ENCODE measurements at regions not wholly inside any gene's neighbourhood (a gene's known extent, or its start where the extent isn't known, plus 50 kb on each side); places are given as distances from the start of the nearest gene placed in this dataset.

DNA sequence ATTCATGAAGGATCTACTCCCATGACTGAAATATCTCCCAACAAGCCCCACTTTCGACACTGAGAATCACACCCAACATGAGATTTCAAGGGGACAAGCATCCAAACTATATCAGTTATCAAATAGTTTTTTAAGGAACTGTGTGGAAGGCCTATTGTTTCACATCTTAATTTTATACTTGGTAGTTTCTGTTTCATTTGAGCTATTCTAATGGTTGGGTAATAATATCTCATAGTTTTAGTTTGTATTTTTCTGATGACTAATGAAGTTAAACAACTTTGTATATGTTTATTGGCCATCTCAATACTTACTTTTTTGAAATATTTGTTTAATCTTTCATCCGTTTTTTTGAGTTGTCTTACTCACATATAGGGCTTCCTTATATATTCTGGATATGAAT is 135.0 kb downstream of the SCG2 start:
- DNase-seq (ENCODE audit: low read depth), result no peak
- POLR2A ChIA-PET, result no interaction called here
- TF ChIP-seq, protein P1, sequence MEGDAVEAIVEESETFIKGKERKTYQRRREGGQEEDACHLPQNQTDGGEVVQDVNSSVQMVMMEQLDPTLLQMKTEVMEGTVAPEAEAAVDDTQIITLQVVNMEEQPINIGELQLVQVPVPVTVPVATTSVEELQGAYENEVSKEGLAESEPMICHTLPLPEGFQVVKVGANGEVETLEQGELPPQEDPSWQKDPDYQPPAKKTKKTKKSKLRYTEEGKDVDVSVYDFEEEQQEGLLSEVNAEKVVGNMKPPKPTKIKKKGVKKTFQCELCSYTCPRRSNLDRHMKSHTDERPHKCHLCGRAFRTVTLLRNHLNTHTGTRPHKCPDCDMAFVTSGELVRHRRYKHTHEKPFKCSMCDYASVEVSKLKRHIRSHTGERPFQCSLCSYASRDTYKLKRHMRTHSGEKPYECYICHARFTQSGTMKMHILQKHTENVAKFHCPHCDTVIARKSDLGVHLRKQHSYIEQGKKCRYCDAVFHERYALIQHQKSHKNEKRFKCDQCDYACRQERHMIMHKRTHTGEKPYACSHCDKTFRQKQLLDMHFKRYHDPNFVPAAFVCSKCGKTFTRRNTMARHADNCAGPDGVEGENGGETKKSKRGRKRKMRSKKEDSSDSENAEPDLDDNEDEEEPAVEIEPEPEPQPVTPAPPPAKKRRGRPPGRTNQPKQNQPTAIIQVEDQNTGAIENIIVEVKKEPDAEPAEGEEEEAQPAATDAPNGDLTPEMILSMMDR (IDR thresholded peaks at IDR 0.05; ENCODE audit: insufficient read depth, low read depth, low read length), result no peak
- CTCF ChIA-PET, result interaction anchor here (0.6 to 1.6 kb wide), 2 partner anchors 119 to 295 kb away, joined by 3 read pairs; no protein-coding TSS in a partner anchor
- Histone ChIP-seq H3K4me3 (ENCODE audit: low read depth, low read length) (no peak overlapping the region), H3K36me3 (ENCODE audit: control insufficient read depth, insufficient read depth, low read length) (no peaks in the 10 kb centered on the region), H3K27me3 (ENCODE audit: control insufficient read depth, insufficient read depth, low read length) (no peaks in the 10 kb centered on the region)

- ChIA-PET CTCF (no interaction called here), POLR2A (no interaction called here)
- Histone ChIP-seq H3K36me3 (ENCODE audit: control insufficient read depth, insufficient read depth, low read length) (no peaks in the 10 kb centered on the region), H3K4me3 (ENCODE audit: low read depth, low read length) (no peak overlapping the region), H3K27me3 (ENCODE audit: control insufficient read depth, insufficient read depth, low read length) (no peaks in the 10 kb centered on the region)
- DNase-seq (ENCODE audit: low read depth), result peak; percentile 56
- TF ChIP-seq, protein P1 (IDR thresholded peaks at IDR 0.05; ENCODE audit: insufficient read depth, low read depth, low read length), result no peak
Observed at GRCh38 chr2:223469270-223470046, 132.7 kb downstream of the SCG2 start.

GRCh38 chr2:223470602-223471001 is 131.6 kb downstream of the SCG2 start:
- no peaks in the 10 kb centered on the region for H3K27me3 ChIP-seq (ENCODE audit: control insufficient read depth, insufficient read depth, low read length)
- TF ChIP-seq, protein P1 (IDR thresholded peaks at IDR 0.05; ENCODE audit: insufficient read depth, low read depth, low read length), result no peak
- DNase-seq (ENCODE audit: low read depth), result no peak
- H3K36me3 ChIP-seq (ENCODE audit: control insufficient read depth, insufficient read depth, low read length), result no peaks in the 10 kb centered on the region
- CTCF ChIA-PET, result interaction anchor here (0.6 to 1.6 kb wide), 2 partner anchors 11 to 499 kb away, joined by 3 to 5 read pairs; no protein-coding TSS in a partner anchor
- no peak overlapping the region for H3K4me3 ChIP-seq (ENCODE audit: low read depth, low read length)
- POLR2A ChIA-PET, result no interaction called here

DNA sequence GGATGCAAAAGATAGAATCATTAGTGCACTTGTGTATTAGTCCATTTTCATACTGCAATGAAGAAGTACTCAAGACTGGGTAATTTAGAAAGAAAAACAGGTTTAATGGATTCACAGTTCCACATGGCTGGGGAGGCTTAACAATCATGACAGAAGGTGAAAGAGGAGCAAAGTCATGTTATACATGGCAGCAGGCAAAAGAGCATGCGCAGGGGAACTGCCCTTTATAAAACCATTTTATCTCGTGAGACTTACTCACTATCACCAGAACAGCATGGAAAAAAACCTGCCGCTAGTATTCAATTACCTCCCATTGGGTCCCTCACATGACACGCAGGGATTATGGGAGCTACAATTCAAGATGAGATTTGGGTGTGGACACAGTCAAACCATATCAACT is 129.4 kb downstream of the SCG2 start:
- no peak overlapping the region for H3K4me3 ChIP-seq (ENCODE audit: low read depth, low read length)
- H3K27me3 ChIP-seq (ENCODE audit: control insufficient read depth, insufficient read depth, low read length), result no peaks in the 10 kb centered on the region
- H3K36me3 ChIP-seq (ENCODE audit: control insufficient read depth, insufficient read depth, low read length), result no peaks in the 10 kb centered on the region
- ChIA-PET CTCF (interaction anchor here (0.9 to 1.4 kb wide), 2 partner anchors 13 to 103 kb away, joined by 3 read pairs; no protein-coding TSS in a partner anchor), POLR2A (no interaction called here)
- DNase-seq (ENCODE audit: low read depth), result no peak
- TF ChIP-seq, protein P1 (IDR thresholded peaks at IDR 0.05; ENCODE audit: insufficient read depth, low read depth, low read length), result no peak

DNA sequence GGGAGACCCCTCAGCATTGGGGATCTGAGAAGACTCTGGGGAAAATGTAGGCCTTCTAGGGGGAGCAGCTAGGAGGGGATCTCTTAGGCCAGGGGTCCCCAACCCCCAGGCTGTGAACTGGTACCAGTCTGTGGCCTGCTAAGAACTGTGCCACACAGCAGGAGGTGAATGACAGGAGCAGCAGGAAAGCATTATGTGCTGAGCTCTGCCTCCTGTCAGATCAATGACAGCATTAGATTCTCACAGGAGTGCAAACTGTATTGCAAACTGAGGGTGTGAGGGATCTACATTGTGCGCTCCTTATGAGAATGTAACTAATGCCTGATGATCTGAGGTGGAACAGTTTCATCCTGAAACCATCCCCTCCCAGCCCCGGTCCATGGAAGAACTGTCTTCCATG is 127.3 kb downstream of the SCG2 start:
- no peak for DNase-seq (ENCODE audit: low read depth)
- CTCF ChIA-PET, result interaction anchor here (1.0 kb wide), 1 partner anchor 16 kb away, joined by 5 read pairs; no protein-coding TSS in a partner anchor
- Histone ChIP-seq H3K27me3 (ENCODE audit: control insufficient read depth, insufficient read depth, low read length) (no peaks in the 10 kb centered on the region), H3K36me3 (ENCODE audit: control insufficient read depth, insufficient read depth, low read length) (no peaks in the 10 kb centered on the region), H3K4me3 (ENCODE audit: low read depth, low read length) (no peak overlapping the region)
- POLR2A ChIA-PET, result no interaction called here
- TF ChIP-seq, protein P1 (IDR thresholded peaks at IDR 0.05; ENCODE audit: insufficient read depth, low read depth, low read length), result no peak
